ENCODE measurements at regions not wholly inside any gene's neighbourhood (a gene's known extent, or its start where the extent isn't known, plus 50 kb on each side); places are given as distances from the start of the nearest gene placed in this dataset.

DNA sequence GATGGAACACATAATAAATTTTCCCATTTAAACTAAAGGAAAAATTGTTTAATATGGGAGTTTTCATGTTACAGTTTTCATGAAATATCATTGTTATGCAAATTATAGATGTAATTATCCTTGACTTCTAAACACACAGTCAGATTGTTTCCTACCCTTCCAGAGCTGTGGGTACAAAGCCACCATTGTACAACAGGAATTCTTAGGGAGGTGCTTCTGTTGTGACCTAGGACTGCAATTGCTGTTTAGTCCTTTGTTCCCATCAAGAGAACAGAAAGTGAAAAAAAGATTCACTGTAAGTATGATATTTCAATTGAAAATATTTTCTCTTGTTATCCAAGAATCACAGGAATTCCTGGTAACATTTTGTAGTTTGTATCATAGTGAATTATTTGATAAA lies 455.3 kb upstream of the NAALADL2 start:
- H3K36me3 Mint-ChIP-seq (ENCODE audit: low read depth): no peaks in the 10 kb centered on the region
- TF ChIP-seq CTCF (IDR thresholded peaks at IDR 0.05): no peak
- H3K27ac Mint-ChIP-seq: no peak overlapping the region
- H3K4me1 Mint-ChIP-seq: no peaks in the 10 kb centered on the region
- no peak for DNase-seq
- peaks cover 13% of the 10 kb centered on the region for H3K9me3 Mint-ChIP-seq
- peaks cover 2% of the 10 kb centered on the region for H3K27me3 Mint-ChIP-seq (ENCODE audit: low read depth, poor library complexity)
- no peak overlapping the region for H3K4me3 Mint-ChIP-seq

- no peaks in the 10 kb centered on the region for H3K4me1 Mint-ChIP-seq
- no peak overlapping the region for H3K4me3 Mint-ChIP-seq
- H3K36me3 Mint-ChIP-seq (ENCODE audit: low read depth): no peaks in the 10 kb centered on the region
- no peak for DNase-seq
- H3K9me3 Mint-ChIP-seq: no peaks in the 10 kb centered on the region
- peaks cover 3% of the 10 kb centered on the region for H3K27me3 Mint-ChIP-seq (ENCODE audit: low read depth, poor library complexity)
- TF ChIP-seq CTCF (IDR thresholded peaks at IDR 0.05): no peak
- H3K27ac Mint-ChIP-seq: no peak overlapping the region
Observed at GRCh38 chr3:174408310-174408709, 450.8 kb upstream of the NAALADL2 start.

DNA sequence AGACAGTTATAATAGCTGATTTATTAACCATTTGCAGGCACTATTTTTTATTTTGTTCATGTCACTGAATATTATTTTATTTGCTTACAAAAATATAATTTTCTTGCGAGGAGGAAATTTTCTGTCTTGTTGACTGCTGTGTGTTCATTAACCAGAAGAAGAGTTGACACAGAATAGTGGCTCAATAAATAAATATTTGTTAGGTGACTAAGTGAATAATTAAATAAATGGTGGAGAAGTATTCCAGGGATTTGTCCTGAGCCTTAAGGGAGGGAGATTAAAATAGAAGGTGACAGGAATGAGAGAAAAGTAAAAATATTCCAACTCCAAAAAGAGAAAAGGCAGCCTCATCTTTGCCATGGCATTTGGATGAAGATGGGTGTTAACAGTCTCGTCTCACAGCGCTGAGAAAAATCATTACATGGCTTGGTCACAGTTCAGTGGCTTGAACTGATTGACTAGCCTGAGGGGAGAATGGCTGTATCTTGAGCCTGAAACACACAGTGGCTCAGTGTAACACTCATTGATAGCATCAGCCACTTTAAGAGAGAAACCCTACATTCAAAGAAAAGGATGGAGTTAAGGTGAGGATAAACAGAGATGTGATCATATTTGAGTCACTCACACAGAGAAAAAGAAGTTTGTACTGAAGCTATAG lies 449.9 kb upstream of the NAALADL2 start:
- TF ChIP-seq CTCF (IDR thresholded peaks at IDR 0.05): no peak
- Mint-ChIP-seq H3K27ac (no peak overlapping the region), H3K36me3 (ENCODE audit: low read depth) (no peaks in the 10 kb centered on the region), H3K4me1 (no peaks in the 10 kb centered on the region), H3K9me3 (no peaks in the 10 kb centered on the region), H3K4me3 (no peak overlapping the region), H3K27me3 (ENCODE audit: low read depth, poor library complexity) (peaks cover 3% of the 10 kb centered on the region)
- DNase-seq: no peak

GRCh38 chr3:174413062-174413912 lies 445.8 kb upstream of the NAALADL2 start:
- Mint-ChIP-seq H3K4me1 (no peaks in the 10 kb centered on the region), H3K4me3 (no peak overlapping the region), H3K27ac (no peak overlapping the region), H3K9me3 (no peaks in the 10 kb centered on the region), H3K36me3 (ENCODE audit: low read depth) (no peaks in the 10 kb centered on the region), H3K27me3 (ENCODE audit: low read depth, poor library complexity) (peaks cover 3% of the 10 kb centered on the region)
- DNase-seq: no peak
- no peak for TF ChIP-seq CTCF (IDR thresholded peaks at IDR 0.05)

GRCh38 chr3:174414902-174415301 lies 444.2 kb upstream of the NAALADL2 start:
- no peak for TF ChIP-seq CTCF (IDR thresholded peaks at IDR 0.05)
- Mint-ChIP-seq H3K27ac (no peak overlapping the region), H3K4me3 (no peak overlapping the region), H3K4me1 (no peaks in the 10 kb centered on the region), H3K9me3 (no peaks in the 10 kb centered on the region), H3K27me3 (ENCODE audit: low read depth, poor library complexity) (no peaks in the 10 kb centered on the region), H3K36me3 (ENCODE audit: low read depth) (no peaks in the 10 kb centered on the region)
- DNase-seq: no peak

Measured in nephron progenitor cell (in vitro differentiated cells).